ENCODE measurements at regions not wholly inside any gene's neighbourhood (a gene's known extent, or its start where the extent isn't known, plus 50 kb on each side); places are given as distances from the start of the nearest gene placed in this dataset.

GRCh38 chr6:139557547-139557946, 183.1 kb upstream of the CITED2 start:
- Histone ChIP-seq H3K4me1 (peaks cover 0 to 5% (median 0%) of the 10 kb centered on the region in 3 donors), H3K27me3 (no peaks in the 10 kb centered on the region), H3K36me3 (no peaks in the 10 kb centered on the region), H3K27ac (no peak overlapping the region), H3K4me3 (no peak overlapping the region), H3K9me3 (no peaks in the 10 kb centered on the region)
- intact Hi-C loops (cut with DNase I) = no loop called here
- TF ChIP-seq CTCF (IDR thresholded peaks at IDR 0.05) = no peak
- no peak for TF ChIP-seq POLR2A (IDR thresholded peaks at IDR 0.05)
- no peak for DNase-seq
- 92 to 93% methylated on average over 3 of the region's 3 CpGs for WGBS, 2 donors

GRCh38 chr6:139556532-139556931, 182.1 kb upstream of the CITED2 start:
- no peaks in the 10 kb centered on the region for H3K27me3 ChIP-seq
- H3K9me3 ChIP-seq = no peaks in the 10 kb centered on the region
- no peak overlapping the region for H3K4me3 ChIP-seq
- intact Hi-C loops (cut with DNase I) = no loop called here
- TF ChIP-seq CTCF (IDR thresholded peaks at IDR 0.05) (no peak), POLR2A (IDR thresholded peaks at IDR 0.05) (no peak)
- DNase-seq = no peak
- H3K27ac ChIP-seq = no peak overlapping the region
- H3K36me3 ChIP-seq = no peaks in the 10 kb centered on the region
- peaks cover 0 to 5% (median 0%) of the 10 kb centered on the region in 3 donors for H3K4me1 ChIP-seq

GRCh38 chr6:139553916-139554315, 179.5 kb upstream of the CITED2 start:
- TF ChIP-seq POLR2A (IDR thresholded peaks at IDR 0.05) = no peak
- no peak for TF ChIP-seq CTCF (IDR thresholded peaks at IDR 0.05)
- no peaks in the 10 kb centered on the region for H3K9me3 ChIP-seq
- H3K4me3 ChIP-seq = no peak overlapping the region
- intact Hi-C loops (cut with DNase I) = no loop called here
- 72 to 73% methylated on average over 7 of the region's 7 CpGs for WGBS, 2 donors
- H3K27ac ChIP-seq = no peak overlapping the region
- H3K36me3 ChIP-seq = no peaks in the 10 kb centered on the region
- peaks cover 0 to 18% (median 0%) of the 10 kb centered on the region in 3 donors for H3K4me1 ChIP-seq
- DNase-seq = no peak
- H3K27me3 ChIP-seq = no peaks in the 10 kb centered on the region

GRCh38 chr6:139551376-139551775, 176.9 kb upstream of the CITED2 start:
- intact Hi-C loops (cut with DNase I) = no loop called here
- Histone ChIP-seq H3K4me1 (peaks cover 0 to 30% (median 4%) of the 10 kb centered on the region in 3 donors), H3K9me3 (no peaks in the 10 kb centered on the region), H3K4me3 (no peak overlapping the region), H3K27me3 (no peaks in the 10 kb centered on the region), H3K36me3 (no peaks in the 10 kb centered on the region), H3K27ac (no peak overlapping the region)
- DNase-seq = no peak
- no peak for TF ChIP-seq POLR2A (IDR thresholded peaks at IDR 0.05)
- TF ChIP-seq CTCF (IDR thresholded peaks at IDR 0.05) = no peak
- WGBS, 2 donors = 93 to 96% methylated on average over 2 of the region's 2 CpGs

GRCh38 chr6:139550361-139550760, 175.9 kb upstream of the CITED2 start:
- no peak for DNase-seq
- WGBS, 2 donors = 72 to 79% methylated on average over 3 of the region's 3 CpGs
- no peak for TF ChIP-seq CTCF (IDR thresholded peaks at IDR 0.05)
- no peak for TF ChIP-seq POLR2A (IDR thresholded peaks at IDR 0.05)
- Histone ChIP-seq H3K27me3 (no peaks in the 10 kb centered on the region), H3K9me3 (no peaks in the 10 kb centered on the region), H3K4me3 (no peak overlapping the region), H3K27ac (no peak overlapping the region), H3K36me3 (no peaks in the 10 kb centered on the region), H3K4me1 (peaks cover 0 to 37% (median 6%) of the 10 kb centered on the region in 3 donors)
- intact Hi-C loops (cut with DNase I) = no loop called here
